ENCODE measurements at regions not wholly inside any gene's neighbourhood (a gene's known extent, or its start where the extent isn't known, plus 50 kb on each side); places are given as distances from the start of the nearest gene placed in this dataset.

DNA sequence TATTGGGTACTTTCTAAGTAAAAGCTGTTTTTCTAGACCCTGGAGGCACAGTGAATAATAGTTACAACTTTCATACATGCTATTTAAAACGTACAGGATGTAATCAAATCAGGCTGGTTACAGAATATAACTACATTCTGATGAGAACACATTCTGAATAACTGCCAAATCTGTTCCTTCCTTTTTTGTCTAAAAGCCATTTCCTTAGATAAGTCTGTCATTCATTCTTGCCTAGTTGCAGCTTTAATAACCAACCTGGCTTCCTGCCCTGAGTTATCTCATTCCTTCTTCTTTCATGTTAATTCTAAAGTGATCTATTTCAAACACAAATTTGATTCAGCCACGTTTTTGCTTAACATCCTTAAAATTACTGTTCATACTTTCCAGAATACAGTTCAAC lies 189.7 kb upstream of the ITM2A start:
- Histone ChIP-seq H4K20me1 (ENCODE audit: insufficient read depth, low read depth, low read length) (no peaks in the 10 kb centered on the region), H3K4me1 (ENCODE audit: low read length) (no peaks in the 10 kb centered on the region), H3K4me2 (ENCODE audit: low read depth, low read length, poor library complexity, severe bottlenecking) (no peak overlapping the region), H2AFZ (ENCODE audit: low read length) (no peak overlapping the region), H3K9me2 (replicated peaks; ENCODE audit: insufficient read depth, low read length) (no peaks in the 10 kb centered on the region), H3K27me3 (ENCODE audit: low read length) (no peaks in the 10 kb centered on the region), H3K27ac (ENCODE audit: low read length) (no peak overlapping the region), H3K79me2 (ENCODE audit: low read length) (no peaks in the 10 kb centered on the region), H3K9me3 (ENCODE audit: low read length) (peaks cover 30% of the 10 kb centered on the region), H3K9ac (ENCODE audit: low read length) (no peak overlapping the region), H3K36me3 (ENCODE audit: insufficient read depth, low read length) (no peaks in the 10 kb centered on the region), H3K4me3 (ENCODE audit: low read length) (no peak overlapping the region)
- no peak for DNase-seq

DNA sequence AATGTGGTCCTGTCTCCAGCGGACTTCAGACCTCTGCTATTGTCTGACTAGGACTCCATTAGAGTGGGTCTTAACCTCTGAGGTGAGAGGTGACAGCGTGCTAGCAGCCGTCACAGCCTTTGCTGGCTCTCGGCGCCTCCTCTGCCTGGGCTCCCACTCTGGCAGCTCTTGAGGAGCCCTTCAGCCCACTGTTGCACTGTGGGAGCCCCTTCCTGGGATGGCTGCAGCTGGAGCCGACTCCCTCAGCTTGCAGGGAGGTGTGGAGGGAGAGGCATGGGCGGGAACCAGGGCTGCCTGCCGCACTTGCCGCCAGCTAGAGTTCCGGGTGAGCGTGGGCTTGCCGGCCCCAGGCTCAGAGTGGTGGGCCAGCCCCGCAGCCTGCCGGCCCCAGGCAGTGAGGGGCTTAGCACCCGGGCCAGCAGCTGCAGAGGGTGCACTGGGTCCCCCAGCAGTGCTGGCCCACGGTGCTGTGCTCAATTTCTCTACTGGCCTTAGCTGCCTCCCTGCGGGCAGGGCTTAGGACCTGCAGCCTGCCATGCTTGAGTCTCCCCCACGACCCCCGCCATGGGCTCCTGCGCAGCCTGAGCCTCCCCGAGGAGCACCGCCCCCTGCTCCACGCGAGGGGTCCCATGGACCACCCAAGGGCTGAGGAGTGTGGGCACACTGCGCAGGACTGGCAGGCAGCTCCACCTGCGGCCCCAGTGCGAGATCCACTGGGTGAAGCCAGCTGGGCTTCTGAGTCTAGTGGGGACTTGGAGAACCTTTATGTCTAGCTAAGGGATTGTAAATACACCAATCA lies 163.4 kb upstream of the ITM2A start:
- Histone ChIP-seq H3K4me1 (ENCODE audit: low read length) (no peaks in the 10 kb centered on the region), H3K4me2 (ENCODE audit: low read depth, low read length, poor library complexity, severe bottlenecking) (no peak overlapping the region), H3K27me3 (ENCODE audit: low read length) (no peaks in the 10 kb centered on the region), H3K27ac (ENCODE audit: low read length) (no peak overlapping the region), H3K9me2 (replicated peaks; ENCODE audit: insufficient read depth, low read length) (no peaks in the 10 kb centered on the region), H3K79me2 (ENCODE audit: low read length) (no peaks in the 10 kb centered on the region), H3K4me3 (ENCODE audit: low read length) (no peak overlapping the region), H3K9ac (ENCODE audit: low read length) (no peak overlapping the region), H3K36me3 (ENCODE audit: insufficient read depth, low read length) (no peaks in the 10 kb centered on the region), H2AFZ (ENCODE audit: low read length) (no peak overlapping the region), H3K9me3 (ENCODE audit: low read length) (peaks cover 23% of the 10 kb centered on the region), H4K20me1 (ENCODE audit: insufficient read depth, low read depth, low read length) (no peaks in the 10 kb centered on the region)
- no peak for DNase-seq

DNA sequence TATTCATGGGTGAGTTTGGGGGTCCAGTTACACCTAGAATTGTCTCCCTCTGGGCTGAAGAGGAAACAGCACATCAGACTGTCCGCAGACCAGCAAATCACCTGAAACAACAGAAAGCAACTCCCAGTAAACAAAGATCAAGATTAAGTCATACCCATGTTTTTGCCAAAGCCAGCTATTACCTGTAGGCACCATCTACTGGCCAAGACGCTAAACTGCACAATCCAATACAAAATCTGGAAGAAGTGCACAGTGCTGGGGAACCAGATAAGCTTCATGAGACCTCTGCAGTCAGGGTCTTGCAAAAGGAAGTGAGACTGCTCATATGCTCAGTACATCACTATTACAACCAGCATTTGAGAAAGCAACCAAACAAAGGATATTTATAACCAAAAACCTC lies 157.5 kb upstream of the ITM2A start:
- H3K4me3 ChIP-seq (ENCODE audit: low read length), result no peak overlapping the region
- no peak overlapping the region for H3K4me2 ChIP-seq (ENCODE audit: low read depth, low read length, poor library complexity, severe bottlenecking)
- H3K36me3 ChIP-seq (ENCODE audit: insufficient read depth, low read length), result no peaks in the 10 kb centered on the region
- H2AFZ ChIP-seq (ENCODE audit: low read length), result no peak overlapping the region
- H3K9me3 ChIP-seq (ENCODE audit: low read length), result peaks cover 26% of the 10 kb centered on the region
- H3K79me2 ChIP-seq (ENCODE audit: low read length), result no peaks in the 10 kb centered on the region
- H3K4me1 ChIP-seq (ENCODE audit: low read length), result no peaks in the 10 kb centered on the region
- H3K9ac ChIP-seq (ENCODE audit: low read length), result no peak overlapping the region
- H3K27me3 ChIP-seq (ENCODE audit: low read length), result no peaks in the 10 kb centered on the region
- DNase-seq, result peak; percentile 46
- H4K20me1 ChIP-seq (ENCODE audit: insufficient read depth, low read depth, low read length), result no peaks in the 10 kb centered on the region
- H3K27ac ChIP-seq (ENCODE audit: low read length), result no peak overlapping the region
- no peaks in the 10 kb centered on the region for H3K9me2 ChIP-seq (replicated peaks; ENCODE audit: insufficient read depth, low read length)

DNA sequence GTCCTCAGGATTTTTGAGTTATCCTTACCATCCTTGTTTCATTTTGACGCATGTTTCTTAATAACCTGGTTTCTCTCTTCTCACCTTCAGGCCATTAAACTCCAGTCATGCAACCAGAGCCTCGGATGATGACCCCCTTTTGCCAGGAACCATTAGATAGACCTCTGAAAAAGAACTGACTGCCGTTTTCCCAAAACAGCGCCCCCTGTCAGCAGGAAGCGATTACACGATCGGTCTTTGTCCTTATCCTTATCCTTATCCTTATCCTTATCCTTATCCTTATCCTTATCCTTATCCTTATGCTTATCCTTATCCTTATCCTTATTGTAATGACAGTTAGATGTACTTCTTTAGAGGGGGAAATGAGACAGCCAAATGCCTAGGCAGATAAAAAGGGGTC lies 148.4 kb upstream of the ITM2A start:
- Histone ChIP-seq H3K4me2 (ENCODE audit: low read depth, low read length, poor library complexity, severe bottlenecking) (no peak overlapping the region), H2AFZ (ENCODE audit: low read length) (no peak overlapping the region), H3K9me2 (replicated peaks; ENCODE audit: insufficient read depth, low read length) (no peaks in the 10 kb centered on the region), H4K20me1 (ENCODE audit: insufficient read depth, low read depth, low read length) (no peaks in the 10 kb centered on the region), H3K27ac (ENCODE audit: low read length) (no peak overlapping the region), H3K9me3 (ENCODE audit: low read length) (peaks cover 25% of the 10 kb centered on the region), H3K4me1 (ENCODE audit: low read length) (no peaks in the 10 kb centered on the region), H3K4me3 (ENCODE audit: low read length) (no peak overlapping the region), H3K36me3 (ENCODE audit: insufficient read depth, low read length) (no peaks in the 10 kb centered on the region), H3K79me2 (ENCODE audit: low read length) (no peaks in the 10 kb centered on the region), H3K27me3 (ENCODE audit: low read length) (no peaks in the 10 kb centered on the region), H3K9ac (ENCODE audit: low read length) (no peak overlapping the region)
- no peak for DNase-seq

DNA sequence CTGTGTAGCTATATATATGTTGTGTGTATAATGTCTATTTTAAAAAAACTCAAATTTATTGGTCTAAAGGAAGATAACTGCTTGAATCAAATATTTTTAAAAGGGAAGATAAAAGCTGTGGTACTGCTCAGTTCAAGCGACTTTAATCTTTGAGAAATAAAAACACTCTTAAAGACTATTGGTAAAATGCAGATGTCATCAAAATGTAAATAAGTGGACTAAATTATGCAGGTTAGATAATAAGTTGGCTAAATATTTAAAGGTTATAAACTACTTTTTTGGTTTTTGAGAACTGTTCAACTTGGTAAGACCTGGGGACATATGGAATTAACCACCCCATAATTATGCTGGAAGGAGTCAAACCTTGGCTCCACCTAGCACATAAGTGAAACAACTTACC lies 144.7 kb upstream of the ITM2A start:
- Histone ChIP-seq H3K9me3 (ENCODE audit: low read length) (peaks cover 15% of the 10 kb centered on the region), H3K27ac (ENCODE audit: low read length) (no peak overlapping the region), H2AFZ (ENCODE audit: low read length) (no peak overlapping the region), H3K4me3 (ENCODE audit: low read length) (no peak overlapping the region), H3K27me3 (ENCODE audit: low read length) (no peaks in the 10 kb centered on the region), H3K9me2 (replicated peaks; ENCODE audit: insufficient read depth, low read length) (no peaks in the 10 kb centered on the region), H3K79me2 (ENCODE audit: low read length) (no peaks in the 10 kb centered on the region), H3K4me1 (ENCODE audit: low read length) (no peaks in the 10 kb centered on the region), H3K9ac (ENCODE audit: low read length) (no peak overlapping the region), H3K4me2 (ENCODE audit: low read depth, low read length, poor library complexity, severe bottlenecking) (no peak overlapping the region), H4K20me1 (ENCODE audit: insufficient read depth, low read depth, low read length) (no peaks in the 10 kb centered on the region), H3K36me3 (ENCODE audit: insufficient read depth, low read length) (no peaks in the 10 kb centered on the region)
- DNase-seq, result no peak

DNA sequence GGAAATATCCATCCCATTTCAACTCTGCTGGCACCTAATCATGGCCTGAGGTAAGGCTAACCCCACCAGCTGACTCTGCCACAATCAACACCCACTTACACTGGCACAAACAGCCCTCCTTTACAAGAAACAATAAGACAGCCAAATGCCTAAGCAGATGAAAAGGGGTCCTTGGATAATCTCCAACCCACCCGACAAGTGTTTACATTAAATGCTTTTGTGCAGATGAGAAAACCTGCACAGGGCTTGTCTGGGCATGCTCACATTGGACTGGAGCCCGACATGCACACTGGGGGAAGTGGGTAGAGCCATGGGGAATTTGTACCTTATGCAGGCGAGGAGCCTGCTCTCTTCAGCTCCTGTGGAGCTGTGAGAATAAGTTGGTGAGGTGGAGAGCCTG lies 138.9 kb upstream of the ITM2A start:
- H3K79me2 ChIP-seq (ENCODE audit: low read length), result no peaks in the 10 kb centered on the region
- H3K27me3 ChIP-seq (ENCODE audit: low read length), result no peaks in the 10 kb centered on the region
- no peak for DNase-seq
- no peak overlapping the region for H2AFZ ChIP-seq (ENCODE audit: low read length)
- H3K4me2 ChIP-seq (ENCODE audit: low read depth, low read length, poor library complexity, severe bottlenecking), result no peak overlapping the region
- H3K27ac ChIP-seq (ENCODE audit: low read length), result no peak overlapping the region
- no peaks in the 10 kb centered on the region for H3K36me3 ChIP-seq (ENCODE audit: insufficient read depth, low read length)
- H3K9me2 ChIP-seq (replicated peaks; ENCODE audit: insufficient read depth, low read length), result no peaks in the 10 kb centered on the region
- no peak overlapping the region for H3K9ac ChIP-seq (ENCODE audit: low read length)
- no peak overlapping the region for H3K4me3 ChIP-seq (ENCODE audit: low read length)
- H4K20me1 ChIP-seq (ENCODE audit: insufficient read depth, low read depth, low read length), result no peaks in the 10 kb centered on the region
- peaks cover 7% of the 10 kb centered on the region for H3K9me3 ChIP-seq (ENCODE audit: low read length)
- H3K4me1 ChIP-seq (ENCODE audit: low read length), result no peaks in the 10 kb centered on the region

DNA sequence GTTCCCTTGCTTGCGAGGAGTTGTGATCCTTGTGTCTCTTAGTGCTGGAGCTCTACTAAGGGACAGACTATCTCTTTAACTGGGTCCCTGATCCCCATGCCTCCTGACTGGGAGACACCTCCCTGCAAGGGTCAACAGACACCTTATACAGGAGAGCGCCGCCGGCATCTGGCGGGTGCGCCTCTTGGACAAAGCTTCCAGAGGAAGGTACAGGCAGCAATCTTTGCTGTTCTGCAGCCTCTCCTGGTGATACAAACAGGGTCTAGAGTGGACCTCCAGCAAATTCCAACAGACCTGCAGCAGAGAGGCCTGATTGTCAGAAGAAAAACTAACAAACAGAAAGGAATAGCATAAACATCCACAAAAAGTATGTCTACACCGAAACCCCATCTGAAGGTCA lies 115.6 kb upstream of the ITM2A start:
- Histone ChIP-seq H3K9ac (ENCODE audit: low read length) (no peak overlapping the region), H3K27ac (ENCODE audit: low read length) (no peak overlapping the region), H3K9me3 (ENCODE audit: low read length) (peaks cover 21% of the 10 kb centered on the region), H3K27me3 (ENCODE audit: low read length) (no peaks in the 10 kb centered on the region), H3K4me1 (ENCODE audit: low read length) (no peaks in the 10 kb centered on the region), H3K4me2 (ENCODE audit: low read depth, low read length, poor library complexity, severe bottlenecking) (no peak overlapping the region), H3K4me3 (ENCODE audit: low read length) (no peak overlapping the region), H3K36me3 (ENCODE audit: insufficient read depth, low read length) (no peaks in the 10 kb centered on the region), H4K20me1 (ENCODE audit: insufficient read depth, low read depth, low read length) (no peaks in the 10 kb centered on the region), H3K9me2 (replicated peaks; ENCODE audit: insufficient read depth, low read length) (no peaks in the 10 kb centered on the region), H3K79me2 (ENCODE audit: low read length) (no peaks in the 10 kb centered on the region), H2AFZ (ENCODE audit: low read length) (no peak overlapping the region)
- no peak for DNase-seq

DNA sequence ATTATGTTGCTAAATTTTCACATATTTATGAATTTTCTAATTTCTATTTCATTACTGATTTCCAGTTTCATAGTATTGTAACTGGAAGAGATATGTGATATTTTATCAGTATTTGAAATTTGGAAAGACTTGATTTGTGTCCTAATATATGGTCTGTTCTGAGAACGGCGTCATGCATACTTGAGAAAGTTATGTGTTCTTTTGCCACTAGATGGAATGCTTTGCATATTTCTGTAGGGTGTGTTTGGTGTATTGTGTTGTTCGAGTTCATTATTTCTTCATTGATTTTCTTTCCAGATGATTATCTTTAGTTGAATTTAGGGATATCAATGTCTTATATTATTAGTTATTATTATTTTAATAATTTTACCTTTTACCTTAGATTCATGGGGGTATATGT lies 110.6 kb upstream of the ITM2A start:
- Histone ChIP-seq H3K4me2 (ENCODE audit: low read depth, low read length, poor library complexity, severe bottlenecking) (no peak overlapping the region), H3K9me3 (ENCODE audit: low read length) (peaks cover 33% of the 10 kb centered on the region), H3K4me3 (ENCODE audit: low read length) (no peak overlapping the region), H2AFZ (ENCODE audit: low read length) (no peak overlapping the region), H3K9me2 (replicated peaks; ENCODE audit: insufficient read depth, low read length) (no peaks in the 10 kb centered on the region), H4K20me1 (ENCODE audit: insufficient read depth, low read depth, low read length) (no peaks in the 10 kb centered on the region), H3K27me3 (ENCODE audit: low read length) (no peaks in the 10 kb centered on the region), H3K27ac (ENCODE audit: low read length) (no peak overlapping the region), H3K79me2 (ENCODE audit: low read length) (no peaks in the 10 kb centered on the region), H3K9ac (ENCODE audit: low read length) (no peak overlapping the region), H3K36me3 (ENCODE audit: insufficient read depth, low read length) (no peaks in the 10 kb centered on the region), H3K4me1 (ENCODE audit: low read length) (no peaks in the 10 kb centered on the region)
- no peak for DNase-seq
